ENCODE measurements at regions not wholly inside any gene's neighbourhood (a gene's known extent, or its start where the extent isn't known, plus 50 kb on each side); places are given as distances from the start of the nearest gene placed in this dataset.

DNA sequence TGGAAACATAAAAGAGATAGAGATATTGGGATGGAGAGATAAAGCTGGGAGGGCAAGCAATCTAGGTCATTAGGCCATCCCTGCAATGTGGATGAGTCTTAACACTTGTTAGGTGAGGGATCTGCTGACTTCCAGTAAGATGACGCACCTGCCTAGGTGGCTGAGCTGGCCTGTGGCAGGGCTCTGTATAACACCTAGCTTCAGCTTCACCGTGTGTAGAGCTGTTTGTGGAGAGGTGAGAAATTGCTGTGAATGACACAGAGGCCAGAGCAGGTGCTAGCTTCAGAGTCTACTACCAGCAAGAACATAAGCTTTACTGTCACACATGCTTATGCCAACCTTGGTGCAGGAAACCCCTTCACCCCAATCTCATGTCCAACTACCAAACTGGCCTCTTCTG, 1010.0 kb downstream of the TYW1 start:
- no peaks in the 10 kb centered on the region for H3K27me3 ChIP-seq (ENCODE audit: insufficient read depth, low read depth)
- H4K20me1 ChIP-seq (ENCODE audit: insufficient read depth): no peaks in the 10 kb centered on the region
- H3K36me3 ChIP-seq (ENCODE audit: insufficient read depth): no peaks in the 10 kb centered on the region
- TF ChIP-seq, protein P1, sequence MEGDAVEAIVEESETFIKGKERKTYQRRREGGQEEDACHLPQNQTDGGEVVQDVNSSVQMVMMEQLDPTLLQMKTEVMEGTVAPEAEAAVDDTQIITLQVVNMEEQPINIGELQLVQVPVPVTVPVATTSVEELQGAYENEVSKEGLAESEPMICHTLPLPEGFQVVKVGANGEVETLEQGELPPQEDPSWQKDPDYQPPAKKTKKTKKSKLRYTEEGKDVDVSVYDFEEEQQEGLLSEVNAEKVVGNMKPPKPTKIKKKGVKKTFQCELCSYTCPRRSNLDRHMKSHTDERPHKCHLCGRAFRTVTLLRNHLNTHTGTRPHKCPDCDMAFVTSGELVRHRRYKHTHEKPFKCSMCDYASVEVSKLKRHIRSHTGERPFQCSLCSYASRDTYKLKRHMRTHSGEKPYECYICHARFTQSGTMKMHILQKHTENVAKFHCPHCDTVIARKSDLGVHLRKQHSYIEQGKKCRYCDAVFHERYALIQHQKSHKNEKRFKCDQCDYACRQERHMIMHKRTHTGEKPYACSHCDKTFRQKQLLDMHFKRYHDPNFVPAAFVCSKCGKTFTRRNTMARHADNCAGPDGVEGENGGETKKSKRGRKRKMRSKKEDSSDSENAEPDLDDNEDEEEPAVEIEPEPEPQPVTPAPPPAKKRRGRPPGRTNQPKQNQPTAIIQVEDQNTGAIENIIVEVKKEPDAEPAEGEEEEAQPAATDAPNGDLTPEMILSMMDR (conservative IDR thresholded peaks at IDR 0.05; ENCODE audit: low read depth, low read length): no peak
- no peak overlapping the region for H3K4me2 ChIP-seq
- H3K9ac ChIP-seq: no peak overlapping the region
- H3K27ac ChIP-seq: no peak overlapping the region
- no peaks in the 10 kb centered on the region for H3K79me2 ChIP-seq (ENCODE audit: insufficient read depth, low read depth)
- H2AFZ ChIP-seq (ENCODE audit: low read depth): no peak overlapping the region
- H3K4me1 ChIP-seq (ENCODE audit: low read depth, poor library complexity, severe bottlenecking): no peaks in the 10 kb centered on the region
- H3K4me3 ChIP-seq (IDR thresholded peaks at IDR 0.05; ENCODE audit: insufficient read depth, low read depth, low read length): no peak overlapping the region

DNA sequence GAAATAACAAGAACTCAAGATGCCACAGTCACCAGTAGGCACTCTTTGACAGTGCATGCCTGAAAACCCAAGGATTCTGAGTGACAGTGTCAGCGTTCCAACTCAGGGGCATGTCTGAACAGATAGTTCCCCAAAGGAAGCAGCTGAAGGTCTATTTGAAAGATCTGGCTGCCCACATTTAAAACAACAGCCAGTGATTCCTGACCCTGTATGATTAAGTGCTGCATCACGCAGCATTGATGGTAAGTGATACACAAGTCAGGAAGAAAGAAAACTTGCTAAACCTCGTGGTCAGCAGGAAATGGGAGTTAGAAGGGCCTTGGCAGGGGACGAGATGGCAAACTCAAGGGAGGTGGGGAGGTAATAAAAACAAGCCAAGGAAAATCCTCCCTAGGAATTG, 1013.1 kb downstream of the TYW1 start:
- Histone ChIP-seq H3K36me3 (ENCODE audit: insufficient read depth) (no peaks in the 10 kb centered on the region), H3K4me3 (IDR thresholded peaks at IDR 0.05; ENCODE audit: insufficient read depth, low read depth, low read length) (no peak overlapping the region), H3K27ac (no peak overlapping the region), H3K27me3 (ENCODE audit: insufficient read depth, low read depth) (no peaks in the 10 kb centered on the region), H3K79me2 (ENCODE audit: insufficient read depth, low read depth) (no peaks in the 10 kb centered on the region), H3K4me1 (ENCODE audit: low read depth, poor library complexity, severe bottlenecking) (no peaks in the 10 kb centered on the region), H4K20me1 (ENCODE audit: insufficient read depth) (no peaks in the 10 kb centered on the region), H3K4me2 (no peak overlapping the region), H2AFZ (ENCODE audit: low read depth) (no peak overlapping the region), H3K9ac (no peak overlapping the region)
- TF ChIP-seq, protein P1 (conservative IDR thresholded peaks at IDR 0.05; ENCODE audit: low read depth, low read length): no peak

DNA sequence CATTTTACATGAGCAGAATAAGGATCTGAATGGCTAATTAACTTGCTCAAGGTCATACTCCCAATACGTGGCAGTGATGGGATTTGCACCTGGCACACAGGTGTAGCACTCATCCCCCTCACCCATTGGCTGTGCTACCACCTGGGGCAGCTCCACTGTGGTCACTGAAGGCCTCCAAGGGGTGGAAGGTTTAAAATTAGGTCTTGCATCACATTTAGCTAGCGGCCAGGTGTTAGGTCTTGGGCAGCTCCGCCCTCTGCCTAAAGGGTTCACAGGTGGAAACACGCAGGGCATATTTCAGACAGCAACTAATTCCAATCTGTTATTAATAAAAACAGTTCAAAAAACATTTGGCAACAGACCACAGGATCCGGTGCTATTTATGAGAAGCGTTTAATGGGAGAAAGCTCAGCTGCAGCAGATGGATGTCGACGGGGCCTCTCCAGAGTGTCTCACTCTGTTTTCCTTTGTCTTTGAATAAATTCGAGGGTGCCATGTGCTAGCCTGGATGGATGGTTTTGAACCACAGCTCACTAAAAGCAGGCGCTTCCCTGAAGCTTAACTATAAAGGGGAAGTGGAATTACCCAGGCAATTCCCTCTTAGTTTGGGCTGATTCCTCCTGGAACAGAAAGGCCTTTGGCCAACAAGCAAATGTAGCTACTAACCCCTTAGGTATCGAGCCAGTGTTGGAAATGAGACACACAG, 1017.6 kb downstream of the TYW1 start:
- H3K27ac ChIP-seq: no peak overlapping the region
- no peak overlapping the region for H2AFZ ChIP-seq (ENCODE audit: low read depth)
- H4K20me1 ChIP-seq (ENCODE audit: insufficient read depth): no peaks in the 10 kb centered on the region
- H3K4me3 ChIP-seq (IDR thresholded peaks at IDR 0.05; ENCODE audit: insufficient read depth, low read depth, low read length): no peak overlapping the region
- no peaks in the 10 kb centered on the region for H3K36me3 ChIP-seq (ENCODE audit: insufficient read depth)
- no peaks in the 10 kb centered on the region for H3K79me2 ChIP-seq (ENCODE audit: insufficient read depth, low read depth)
- no peaks in the 10 kb centered on the region for H3K4me1 ChIP-seq (ENCODE audit: low read depth, poor library complexity, severe bottlenecking)
- H3K27me3 ChIP-seq (ENCODE audit: insufficient read depth, low read depth): no peaks in the 10 kb centered on the region
- no peak overlapping the region for H3K4me2 ChIP-seq
- no peak overlapping the region for H3K9ac ChIP-seq
- TF ChIP-seq, protein P1 (conservative IDR thresholded peaks at IDR 0.05; ENCODE audit: low read depth, low read length): no peak

DNA sequence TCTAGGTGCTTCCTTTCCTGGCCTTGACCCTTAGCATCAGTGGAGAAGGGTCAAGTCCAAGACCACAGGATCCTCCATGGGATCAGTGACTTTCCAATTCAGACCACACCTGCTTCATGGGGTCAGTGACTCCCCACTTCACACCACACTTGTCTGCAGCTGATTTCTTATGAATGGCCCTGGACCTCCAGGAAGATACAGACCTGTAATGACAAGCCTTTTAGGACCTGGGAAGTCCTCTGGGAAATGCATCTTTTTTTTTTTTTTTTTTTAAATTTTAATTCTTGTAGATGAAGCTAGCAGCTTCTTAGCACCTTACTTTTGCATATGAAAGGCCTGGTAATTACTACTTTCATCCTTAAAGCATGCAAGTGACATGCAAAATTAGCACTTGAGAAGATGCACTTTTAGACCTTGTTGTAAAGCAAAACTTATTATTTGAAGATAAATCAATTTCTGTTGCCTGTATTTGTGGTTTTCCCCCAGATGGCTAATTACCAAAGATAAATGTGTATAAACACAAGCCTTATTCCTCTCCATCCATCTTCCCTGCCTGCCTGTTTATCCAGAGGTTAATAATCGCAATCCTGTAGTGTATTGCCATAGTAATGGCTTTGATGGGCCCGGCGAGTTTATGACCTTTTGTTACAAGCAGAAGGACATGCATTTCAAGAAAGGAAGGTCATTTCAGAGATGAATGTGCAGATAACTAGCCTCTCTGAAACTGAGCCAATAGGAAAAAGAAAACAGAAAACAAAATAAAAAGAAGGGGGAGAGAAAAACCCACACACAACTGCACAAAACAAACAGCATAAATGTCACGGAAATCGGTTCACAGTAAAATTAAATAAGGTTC, 1018.7 kb downstream of the TYW1 start:
- no peaks in the 10 kb centered on the region for H3K4me1 ChIP-seq (ENCODE audit: low read depth, poor library complexity, severe bottlenecking)

More for the DNA sequence above, 1018.7 kb downstream of the TYW1 start:
- Histone ChIP-seq H2AFZ (ENCODE audit: low read depth) (no peak overlapping the region), H4K20me1 (ENCODE audit: insufficient read depth) (no peaks in the 10 kb centered on the region), H3K79me2 (ENCODE audit: insufficient read depth, low read depth) (no peaks in the 10 kb centered on the region), H3K9ac (no peak overlapping the region), H3K4me2 (no peak overlapping the region), H3K36me3 (ENCODE audit: insufficient read depth) (no peaks in the 10 kb centered on the region), H3K27ac (no peak overlapping the region), H3K27me3 (ENCODE audit: insufficient read depth, low read depth) (no peaks in the 10 kb centered on the region), H3K4me3 (IDR thresholded peaks at IDR 0.05; ENCODE audit: insufficient read depth, low read depth, low read length) (no peak overlapping the region)
- TF ChIP-seq, protein P1 (conservative IDR thresholded peaks at IDR 0.05; ENCODE audit: low read depth, low read length): no peak
